ENCODE measurements at regions not wholly inside any gene's neighbourhood (a gene's known extent, or its start where the extent isn't known, plus 50 kb on each side); places are given as distances from the start of the nearest gene placed in this dataset.

- TF ChIP-seq CTCF (IDR thresholded peaks at IDR 0.05) = no peak
- TF ChIP-seq POLR2A (IDR thresholded peaks at IDR 0.05) = no peak
- no peak for TF ChIP-seq POLR2AphosphoS5 (IDR thresholded peaks at IDR 0.05)
Measured at GRCh38 chr6:80962382-80962781, 790.1 kb downstream of the TENT5A start.

All from prostate gland (tissue), 2 donors.